ENCODE measurements at regions not wholly inside any gene's neighbourhood (a gene's known extent, or its start where the extent isn't known, plus 50 kb on each side); places are given as distances from the start of the nearest gene placed in this dataset.

DNA sequence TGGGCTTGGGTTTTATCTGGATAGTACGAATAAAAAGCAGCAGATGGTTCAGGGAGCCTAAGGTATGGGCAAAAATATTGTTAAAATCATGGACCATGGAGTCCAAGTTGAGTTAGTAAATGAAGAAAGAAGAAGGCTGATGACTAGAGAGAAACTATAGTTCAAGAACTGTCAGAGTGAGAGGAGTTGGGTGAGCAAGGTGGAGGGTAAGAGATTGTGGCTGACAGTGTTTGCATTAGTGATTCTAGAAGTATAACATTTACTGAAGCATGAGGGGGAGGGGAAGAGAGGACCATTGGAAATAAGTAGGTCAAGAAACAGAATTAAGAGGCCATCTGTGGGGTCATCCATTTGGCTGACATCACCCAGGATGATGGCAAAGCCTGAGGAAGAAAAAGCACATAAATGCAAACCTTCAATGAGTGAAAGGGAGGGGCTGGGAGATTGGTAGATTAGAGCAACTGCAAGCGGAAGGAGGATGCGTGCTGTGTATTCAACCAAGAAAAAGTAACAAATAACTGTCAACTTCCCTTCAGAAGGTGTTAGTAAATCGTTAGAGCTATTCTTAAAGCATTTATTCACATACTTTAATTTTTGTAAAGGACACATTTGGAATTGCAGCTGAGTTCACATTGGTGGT is 392.8 kb downstream of the TSN start:
- DNase-seq (ENCODE audit: low read depth in 2 of 3, low spot score in 2 of 3) = no peak

- no peak for DNase-seq (ENCODE audit: low read depth in 2 of 3, low spot score in 2 of 3)
These were observed 395.3 kb downstream of the TSN start for GRCh38 chr2:122150524-122151280.

DNA sequence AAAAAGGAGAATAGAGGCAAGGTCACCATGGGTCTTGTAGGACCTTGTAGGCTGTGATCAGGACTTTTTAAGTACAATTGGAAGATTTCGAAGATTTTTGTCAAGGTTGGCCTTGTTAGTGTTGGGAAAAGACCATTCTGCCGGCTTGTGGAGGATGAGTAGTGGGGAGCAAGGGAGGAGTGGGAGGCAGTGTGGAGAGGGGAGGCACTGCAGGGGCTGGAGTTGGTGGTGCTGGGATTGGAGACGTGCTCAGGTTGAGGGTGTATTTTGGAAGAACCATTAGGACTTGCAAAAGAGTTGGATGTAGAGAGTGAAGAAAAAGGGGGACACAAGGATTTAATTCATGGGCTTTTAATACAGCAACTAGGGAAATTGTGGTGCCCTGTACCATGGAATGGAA is 397.1 kb downstream of the TSN start:
- DNase-seq (ENCODE audit: low read depth in 2 of 3, low spot score in 2 of 3) = no peak

DNA sequence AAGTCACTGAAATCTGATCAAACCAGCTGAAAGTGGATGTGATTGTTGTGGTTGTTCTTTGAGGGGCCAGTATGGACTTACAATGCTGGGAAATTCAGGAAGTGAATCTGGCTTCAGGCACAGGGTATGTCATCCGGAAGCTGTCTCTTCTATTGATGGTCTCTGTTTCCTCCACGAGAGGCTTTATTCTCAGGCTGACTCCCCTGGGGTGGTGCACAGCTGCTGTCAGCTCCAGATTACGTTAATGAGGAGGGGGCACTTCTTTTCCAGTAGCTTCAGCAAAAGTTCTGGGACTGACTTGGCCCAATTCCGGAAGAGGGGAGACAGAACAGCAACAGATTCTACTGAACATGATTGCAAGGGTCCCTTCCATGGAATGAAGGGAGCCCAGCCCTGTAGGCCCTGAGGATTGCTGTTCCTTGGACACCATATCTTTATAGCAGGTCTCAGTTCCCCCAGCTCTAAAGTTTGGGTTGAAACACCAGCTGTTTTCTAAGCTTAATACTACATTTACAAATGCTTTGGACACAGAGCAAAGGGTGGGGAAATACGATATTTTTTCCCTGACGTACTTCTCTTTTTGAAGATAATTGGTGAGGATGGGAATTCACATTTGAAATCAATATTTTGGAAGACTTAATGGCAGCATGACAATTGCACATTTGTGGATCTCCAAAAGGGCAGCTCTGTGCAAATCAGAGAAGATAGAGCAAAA is 400.9 kb downstream of the TSN start:
- DNase-seq (ENCODE audit: low read depth in 2 of 3, low spot score in 2 of 3) = no peak

GRCh38 chr2:122157158-122157557 is 401.7 kb downstream of the TSN start:
- no peak for DNase-seq (ENCODE audit: low read depth in 2 of 3, low spot score in 2 of 3)

- DNase-seq (ENCODE audit: low read depth in 2 of 3, low spot score in 2 of 3) = peak in 1 of 3 donors; percentile 41
These were observed 408.2 kb downstream of the TSN start for GRCh38 chr2:122163617-122164016.

DNA sequence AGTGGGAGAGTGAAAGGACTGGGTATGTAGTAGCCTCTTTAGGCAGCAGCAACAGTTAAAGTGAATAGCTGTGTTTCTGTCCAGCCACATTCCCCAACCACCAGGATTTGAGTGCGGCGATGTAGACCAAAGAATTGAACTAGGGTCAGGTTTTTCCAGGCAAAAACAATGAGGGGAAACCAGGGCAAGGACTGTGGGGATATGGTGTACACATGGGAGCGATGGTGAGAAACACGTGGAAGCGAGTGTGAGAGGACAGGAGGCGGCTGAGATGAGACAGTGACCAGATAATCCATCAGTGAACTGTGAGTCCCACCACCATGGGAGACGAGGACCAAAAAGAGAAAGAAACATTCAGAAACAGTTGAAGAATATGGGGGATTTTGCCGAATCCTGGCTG is 409.5 kb downstream of the TSN start:
- DNase-seq (ENCODE audit: low read depth in 2 of 3, low spot score in 2 of 3) = no peak

- DNase-seq (ENCODE audit: low read depth in 2 of 3, low spot score in 2 of 3) = no peak
These were observed 411.4 kb downstream of the TSN start for GRCh38 chr2:122166820-122167219.

DNA sequence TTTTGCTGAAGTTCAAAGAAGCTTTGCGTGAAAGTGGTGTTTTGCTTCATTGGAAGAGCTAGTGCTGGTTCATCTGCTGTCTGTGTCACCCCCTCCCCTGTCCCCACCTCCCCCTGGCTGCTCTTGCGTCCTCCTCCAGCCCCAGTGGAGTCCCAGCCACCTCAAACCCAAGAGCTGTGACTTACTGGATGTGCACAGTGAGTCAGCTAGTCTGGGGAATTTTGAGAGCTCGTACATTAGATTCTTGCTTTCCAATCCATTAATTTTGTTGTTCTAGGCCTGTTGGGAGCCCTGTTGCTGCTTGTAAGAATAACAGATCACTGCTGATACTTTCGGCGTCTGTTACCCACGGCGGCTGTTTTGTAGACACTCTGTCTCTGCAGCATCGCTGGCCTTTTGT is 412.1 kb downstream of the TSN start:
- peak in 1 of 3 donors; percentile 6 for DNase-seq (ENCODE audit: low read depth in 2 of 3, low spot score in 2 of 3)

DNA sequence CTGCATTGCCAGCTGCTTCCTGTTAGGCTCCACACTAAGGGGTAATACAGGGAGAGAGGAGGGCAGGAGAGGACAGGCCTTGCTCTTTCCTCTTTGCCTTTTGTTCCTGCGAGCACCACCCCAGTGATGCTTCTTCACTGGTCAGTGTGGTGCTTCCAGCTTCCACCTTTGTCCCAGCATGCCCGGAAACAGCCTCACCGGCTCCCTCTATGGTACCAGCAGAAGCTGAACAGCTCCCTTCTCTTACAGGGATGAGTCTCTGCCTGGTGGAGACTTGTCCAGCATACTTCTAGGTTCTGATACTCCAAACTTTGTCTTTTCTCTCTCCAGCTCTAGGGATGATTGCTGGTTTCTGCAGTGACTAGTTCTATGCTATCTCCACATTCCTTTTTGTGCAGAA is 413.3 kb downstream of the TSN start:
- no peak for DNase-seq (ENCODE audit: low read depth in 2 of 3, low spot score in 2 of 3)

GRCh38 chr2:122172812-122173211 is 417.4 kb downstream of the TSN start:
- DNase-seq (ENCODE audit: low read depth in 2 of 3, low spot score in 2 of 3) = no peak

GRCh38 chr2:122174061-122174460 is 418.6 kb downstream of the TSN start:
- DNase-seq (ENCODE audit: low read depth in 2 of 3, low spot score in 2 of 3) = no peak

DNA sequence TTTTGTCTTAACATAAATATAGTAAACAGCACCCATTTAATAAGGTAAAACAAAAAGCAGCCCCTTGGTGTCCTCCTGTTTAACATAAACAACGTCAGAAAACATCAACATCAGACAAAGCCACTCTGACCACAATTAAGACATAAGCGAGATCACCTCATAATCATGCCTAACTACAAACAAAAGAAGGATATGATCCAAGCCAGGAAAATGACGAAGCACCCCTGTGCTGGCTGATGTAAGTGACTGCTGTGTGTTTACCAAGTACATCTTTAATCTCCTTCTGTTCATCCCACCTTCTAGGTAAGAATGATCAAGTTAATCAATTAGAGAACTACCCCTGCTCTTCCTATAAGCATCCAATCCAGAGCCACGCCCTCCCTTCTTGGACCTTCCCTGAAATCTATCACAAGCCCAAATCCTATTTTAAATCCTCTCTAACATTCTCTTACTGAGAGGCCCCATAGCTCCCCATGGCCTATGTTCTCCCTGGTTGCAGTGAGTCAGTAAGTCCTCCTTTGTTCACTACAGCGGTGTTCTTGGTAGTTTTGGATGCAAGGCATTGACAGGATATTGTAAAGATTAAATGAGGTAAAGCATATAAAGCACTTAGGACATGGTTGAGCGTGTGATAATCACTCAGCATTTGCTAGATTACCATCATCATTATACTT is 424.2 kb downstream of the TSN start:
- DNase-seq (ENCODE audit: low read depth in 2 of 3, low spot score in 2 of 3) = no peak

DNA sequence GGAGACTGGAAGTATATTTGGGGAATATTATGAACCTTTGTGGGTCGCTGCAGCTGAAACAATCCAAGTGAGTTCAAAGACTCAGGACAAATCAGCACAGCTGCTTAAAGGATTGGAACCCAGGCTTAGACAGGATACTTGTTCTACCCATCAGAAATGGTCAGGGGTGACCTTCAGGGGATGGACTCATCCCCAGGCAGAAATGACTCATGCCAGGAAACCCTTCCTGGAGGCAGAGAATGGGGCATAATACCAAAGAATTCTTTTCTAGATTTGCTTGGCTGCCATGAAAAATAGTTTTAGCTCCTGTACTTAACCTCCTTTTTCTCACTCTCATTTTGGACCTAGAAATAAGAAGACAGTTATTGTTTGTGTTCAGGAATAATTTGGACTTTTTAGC is 425.5 kb downstream of the TSN start:
- DNase-seq (ENCODE audit: low read depth in 2 of 3, low spot score in 2 of 3) = no peak

DNA sequence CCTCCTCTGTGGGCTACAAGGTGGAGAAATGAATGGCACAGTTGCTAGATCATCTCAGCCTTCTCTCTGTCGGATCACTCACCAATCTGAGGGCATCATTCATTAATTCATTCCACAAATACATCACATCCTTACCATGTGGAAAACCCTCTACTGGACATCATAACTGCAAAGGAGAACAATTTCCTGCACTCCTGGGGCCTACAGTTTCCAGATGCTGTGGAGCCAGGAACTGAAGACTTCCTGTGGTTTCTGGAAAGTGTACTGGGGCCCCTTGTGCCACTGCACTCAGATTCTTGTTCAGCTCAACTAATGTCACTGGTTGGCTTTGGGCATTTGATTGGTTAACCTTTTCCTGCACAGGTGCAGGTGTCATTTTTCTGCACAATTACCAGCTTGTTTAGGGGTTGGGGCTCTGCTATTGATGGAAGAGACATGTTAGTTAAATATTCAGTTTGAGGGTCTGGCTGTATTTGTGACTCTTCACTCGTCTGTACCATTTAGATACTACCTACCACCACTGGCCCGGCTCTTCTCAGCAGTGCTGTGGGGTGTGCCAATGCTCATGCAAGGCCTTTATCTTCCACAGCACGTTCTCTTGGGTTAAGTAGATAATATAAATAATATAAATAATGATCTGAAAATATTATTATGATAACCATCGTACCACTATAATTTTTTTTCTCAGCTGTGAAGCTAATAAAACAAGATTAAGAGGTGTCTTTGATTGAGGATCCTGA is 427.3 kb downstream of the TSN start:
- DNase-seq (ENCODE audit: low read depth in 2 of 3, low spot score in 2 of 3) = peak in 1 of 3 donors; percentile 1

DNA sequence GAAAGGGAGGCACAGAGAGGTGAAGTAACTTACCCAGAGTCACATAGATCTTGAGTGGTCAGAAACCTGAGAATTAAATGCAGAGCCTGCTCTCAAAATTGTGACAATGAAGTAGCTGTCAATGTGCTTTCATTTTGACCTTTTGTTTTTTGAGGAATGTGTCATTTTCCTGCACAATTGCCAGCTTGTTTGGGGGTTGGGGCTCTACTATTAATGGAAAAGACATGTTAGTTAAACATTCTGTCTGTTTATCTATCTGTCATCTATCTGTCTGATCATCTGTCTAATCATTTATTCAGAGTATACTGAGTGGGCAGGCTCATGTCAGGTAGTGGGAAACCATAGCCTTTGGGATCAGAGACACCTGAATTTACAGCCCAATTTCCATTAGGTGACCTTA is 428.4 kb downstream of the TSN start:
- DNase-seq (ENCODE audit: low read depth in 2 of 3, low spot score in 2 of 3) = no peak

DNA sequence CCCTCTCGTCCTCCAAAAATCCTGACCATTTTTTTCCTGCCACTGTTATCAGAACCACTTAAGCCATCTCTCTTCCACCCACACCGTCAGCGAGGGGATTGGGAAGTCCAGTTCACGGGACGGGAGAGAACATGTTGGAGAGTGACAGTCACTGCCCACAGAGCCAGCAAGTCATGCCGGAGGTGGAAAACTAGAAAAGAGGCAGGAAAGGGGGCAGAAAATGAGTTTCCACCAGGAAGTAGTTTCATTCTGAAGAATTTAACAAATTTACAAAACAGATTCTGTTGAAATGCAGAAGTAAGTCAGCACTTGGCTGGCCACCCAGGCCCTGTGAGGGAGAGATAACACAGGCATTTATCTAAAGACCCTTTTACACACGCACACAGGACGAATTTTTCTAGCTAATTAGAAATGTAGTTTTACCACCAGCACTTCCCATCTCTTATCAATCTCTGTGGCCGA is 431.3 kb downstream of the TSN start:
- peak in 2 of 3 donors; percentile 75 to 89 for DNase-seq (ENCODE audit: low read depth in 2 of 3, low spot score in 2 of 3)

GRCh38 chr2:122191331-122191730 is 435.9 kb downstream of the TSN start:
- peak in 2 of 3 donors; percentile 19 to 58 for DNase-seq (ENCODE audit: low read depth in 2 of 3, low spot score in 2 of 3)

- no peak for DNase-seq (ENCODE audit: low read depth in 2 of 3, low spot score in 2 of 3)
These were observed 438.2 kb downstream of the TSN start for GRCh38 chr2:122193622-122194021.

GRCh38 chr2:122194546-122194945 is 439.1 kb downstream of the TSN start:
- DNase-seq (ENCODE audit: low read depth in 2 of 3, low spot score in 2 of 3) = no peak

Data from hematopoietic multipotent progenitor cell (in vitro differentiated cells).